ENCODE measurements at regions not wholly inside any gene's neighbourhood (a gene's known extent, or its start where the extent isn't known, plus 50 kb on each side); places are given as distances from the start of the nearest gene placed in this dataset.

DNA sequence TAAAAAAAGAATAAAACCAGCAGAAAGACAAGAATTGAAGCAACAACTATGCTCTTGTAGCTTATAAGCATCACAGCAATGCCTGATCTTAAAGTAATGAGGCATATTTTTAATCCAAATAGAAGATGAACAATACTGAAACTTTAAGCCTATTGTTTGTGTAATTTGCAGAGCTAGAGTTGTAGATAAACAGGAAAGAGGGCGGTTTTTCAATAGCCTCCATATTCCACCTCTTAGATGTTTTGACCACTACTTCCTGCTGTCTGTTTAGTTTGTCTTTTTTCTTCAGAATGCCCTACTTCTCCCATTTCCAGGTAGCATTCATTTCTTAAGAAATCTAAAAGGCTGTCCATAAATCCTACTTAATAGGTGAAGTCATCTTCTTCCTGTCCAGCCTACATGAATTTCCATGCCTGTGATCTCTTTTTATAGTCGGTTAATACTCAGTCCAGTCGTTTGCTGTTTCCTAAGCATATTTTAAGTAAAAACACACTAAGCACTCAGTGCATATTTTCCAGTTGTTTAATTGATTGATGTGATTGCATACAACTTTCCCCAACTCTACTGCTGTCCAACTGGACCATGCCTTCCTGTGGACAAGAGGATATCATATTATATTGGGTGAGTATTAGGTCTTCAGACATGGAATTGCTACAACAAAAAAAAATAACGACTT is 308.1 kb downstream of the TFEC start:
- TF ChIP-seq RARB (CRISPR knock-in tag; IDR thresholded peaks at IDR 0.05) = no peak
- TF ChIP-seq ZFP30 (CRISPR knock-in tag; IDR thresholded peaks at IDR 0.05) = no peak
- no peak for TF ChIP-seq PPARA (CRISPR knock-in tag; IDR thresholded peaks at IDR 0.05; ENCODE audit: borderline replicate concordance)

Data from SK-N-SH treated with all-trans-retinoic acid at 6 μM for 48 hours (cell line).